K562 (cell line): ENCODE measurements at regions not wholly inside any gene's neighbourhood (a gene's known extent, or its start where the extent isn't known, plus 50 kb on each side); places are given as distances from the start of the nearest gene placed in this dataset.

Experiments used
- ATAC-seq: fragments of 200-7000 bp; cut with Tn5 transposase; 3 replicates; pipeline ENCODE4 v1.9.1; 2020; ENCODE audit warnings: moderate library complexity
- BruUV-seq: library from RNA; stranded (reverse); fragments of 400-500 nt; replicated peaks from 2 replicates; lab custom pipeline; 2021; lab: Mats Ljungman, UMichigan
- CTCF ChIA-PET: fragments of 300-600 bp; formaldehyde crosslinking; extraction: SDS; loops from one replicate; lab custom pipeline; 2021; ENCODE audit warnings: low intra/inter-chr PET ratio; lab: Yijun Ruan, JAX
- POLR2A ChIA-PET: fragments of 300-600, 350-650 bp; sonication (Branson Sonifier 250); formaldehyde crosslinking; extraction: SDS; loops from one replicate; lab custom pipeline; 2021; ENCODE audit warnings: antibody characterized with exemption, inconsistent platforms; lab: Yijun Ruan, JAX
- DNase-seq, 4 experiments: peaks; one replicate each; pipeline versions ENCODE4 v3.0.0 to v3.0.0-alpha.2; 2011 to 2018; ENCODE audit warnings: low spot score in 3 of 4, mixed read lengths in 3 of 4; ENCODE audit errors: extremely low read depth in 1 of 4
- FAIRE-seq: peaks from 2 replicates; lab custom pipeline; 2011; peaks lifted over from hg19 to GRCh38; lab: Jason Lieb, UNC
- H2AFZ ChIP-seq: 2 replicates; pipeline ENCODE4 v1.6.0; 2011; ENCODE audit warnings: low read depth, low read length, control low read depth, inconsistent platforms
- H3K27ac ChIP-seq: fragments of 200-600 bp; 3 replicates; pipeline ENCODE4 v1.8.0; 2011; ENCODE audit warnings: low read depth, mild to moderate bottlenecking, control low read depth, inconsistent platforms, low read length, moderate library complexity, mixed read lengths; ENCODE audit errors: extremely low read depth
- H3K27me3 ChIP-seq, 2 experiments: fragments of 300-600 bp in 1 of 2; 2 replicates in 1 of 2; 3 replicates in 1 of 2; pipeline versions ENCODE4 v1.6.0 to v1.8.0; 2011; ENCODE audit warnings: inconsistent platforms in 2 of 2, low read length in 2 of 2, mild to moderate bottlenecking in 1 of 2, mixed read lengths in 1 of 2, moderate library complexity in 1 of 2; ENCODE audit not compliant: control insufficient read depth in 2 of 2, insufficient read depth in 2 of 2
- H3K36me3 ChIP-seq: fragments of 300-600 bp; 3 replicates; pipeline ENCODE4 v1.8.0; 2011; ENCODE audit warnings: mild to moderate bottlenecking, low read length, inconsistent platforms; ENCODE audit not compliant: control insufficient read depth, insufficient read depth
- H3K4me1 ChIP-seq, 2 experiments: fragments of 200-600 bp in 1 of 2; replicated peaks in 1 of 2; 2 replicates in 1 of 2; 3 replicates in 1 of 2; pipeline versions ENCODE4 v1.5.1 to v1.8.0; 2011; ENCODE audit warnings: inconsistent platforms in 2 of 2, low read length in 2 of 2, mild to moderate bottlenecking in 1 of 2, mixed read lengths in 1 of 2, moderate library complexity in 1 of 2; ENCODE audit not compliant: control insufficient read depth in 2 of 2, insufficient read depth in 2 of 2
- H3K4me2 ChIP-seq: 2 replicates; pipeline ENCODE4 v1.6.1; 2011; ENCODE audit warnings: low read length, control low read depth, inconsistent platforms, mixed read lengths; ENCODE audit not compliant: insufficient read depth
- H3K4me3 ChIP-seq: fragments of 200-600 bp; sonication (generic), shearing (Covaris generic); 2 replicates; pipeline ENCODE4 v1.5.1; 2016; ENCODE audit warnings: control low read depth, inconsistent platforms
- H3K79me2 ChIP-seq: fragments of 200-600 bp; 3 replicates; pipeline ENCODE4 v1.8.0; 2011; ENCODE audit warnings: low read length, inconsistent platforms; ENCODE audit not compliant: control insufficient read depth, insufficient read depth
- H3K9ac ChIP-seq, 2 experiments: 2 replicates each; pipeline versions ENCODE4 v1.6.0 to v1.6.1; 2011; ENCODE audit warnings: low read depth in 2 of 2, low read length in 2 of 2, control low read depth in 1 of 2, inconsistent platforms in 1 of 2, mild to moderate bottlenecking in 1 of 2, mixed read lengths in 1 of 2; ENCODE audit not compliant: insufficient read depth in 1 of 2
- H3K9me1 ChIP-seq: one replicate; pipeline ENCODE4 v1.6.0; 2011; ENCODE audit warnings: inconsistent platforms, mild to moderate bottlenecking, low read length, moderate library complexity; ENCODE audit not compliant: control insufficient read depth, insufficient read depth
- H3K9me3 ChIP-seq: replicated peaks from 2 replicates; pipeline ENCODE4 v1.5.1; 2011; ENCODE audit warnings: low read depth, low read length, inconsistent platforms; ENCODE audit not compliant: control insufficient read depth, insufficient read depth
- H4K20me1 ChIP-seq: replicated peaks from 2 replicates; pipeline ENCODE4 v1.6.1; 2011; ENCODE audit warnings: low read length, inconsistent platforms, mixed read lengths; ENCODE audit not compliant: control insufficient read depth, insufficient read depth
- E4F1 ChIP-seq: fragments of 250-450 bp; sonication (Bioruptor Pico); IDR thresholded peaks from 2 replicates; pipeline ENCODE4 v1.5.0; 2021; ENCODE audit warnings: mild to moderate bottlenecking, borderline replicate concordance
- FOXJ2 ChIP-seq: fragments of 200-800 bp; sonication (Bioruptor generic); IDR thresholded peaks from 2 replicates; pipeline ENCODE4 v1.6.1; 2016; ENCODE audit warnings: missing genetic modification characterization, missing compliant biosample characterization
- ILK ChIP-seq: fragments of 450-650 bp; IDR thresholded peaks from 2 replicates; pipeline ENCODE4 v1.6.1; 2016; ENCODE audit warnings: missing genetic modification characterization, low read depth, mild to moderate bottlenecking, missing compliant biosample characterization, moderate library complexity, borderline replicate concordance
- MED1 ChIP-seq: sonication (generic); formaldehyde crosslinking; IDR thresholded peaks from 2 replicates; pipeline ENCODE4 v1.8.1; 2023; ENCODE audit warnings: missing genetic modification reagents, borderline replicate concordance
- PML ChIP-seq: IDR thresholded peaks from 2 replicates; pipeline ENCODE4 v1.6.1; 2012; ENCODE audit warnings: low read length, inconsistent platforms
- SIRT6 ChIP-seq: IDR thresholded peaks from one replicate; pipeline ENCODE4 v1.6.1; 2012; ENCODE audit warnings: low read depth, mild to moderate bottlenecking, control low read depth, inconsistent platforms, low read length, moderate library complexity
- SP2 ChIP-seq: IDR thresholded peaks from 2 replicates; pipeline ENCODE4 v1.6.1; 2011; ENCODE audit warnings: mild to moderate bottlenecking, low read depth, low read length, moderate library complexity; ENCODE audit not compliant: poor library complexity, severe bottlenecking; ENCODE audit errors: extremely low read depth
- TCF15 ChIP-seq: fragments of 250-450 bp; sonication (Bioruptor Pico); IDR thresholded peaks from 2 replicates; pipeline ENCODE4 v1.8.0; 2022; ENCODE audit warnings: moderate library complexity, mild to moderate bottlenecking, inconsistent platforms
- ZFX ChIP-seq: sonication (generic); formaldehyde crosslinking; IDR thresholded peaks from 2 replicates; pipeline ENCODE4 v1.8.0; 2022; ENCODE audit warnings: mild to moderate bottlenecking, missing genetic modification reagents, moderate library complexity
- ZNF277 ChIP-seq: fragments of 250-450 bp; sonication (Bioruptor Pico); IDR thresholded peaks from 2 replicates; pipeline ENCODE4 v1.8.0; 2022; ENCODE audit warnings: inconsistent platforms, mild to moderate bottlenecking, moderate library complexity, borderline replicate concordance
- WGBS: fragments of 100-300 bp; shearing (Covaris generic); methylation state at CpG from one replicate; pipeline ENCODE4 v1.1.6; 2016; ENCODE audit warnings: low coverage, mixed read lengths; ENCODE audit not compliant: insufficient coverage; ENCODE audit errors: missing lambda C conversion rate; 5-methylcytosine and 5-hydroxymethylcytosine counted together
- in situ Hi-C: fragments of 300-500 bp; cut with MboI; formaldehyde crosslinking; loops from 4 replicates; pipeline ENCODE4 v1.15.0; 2018; ENCODE audit warnings: inconsistent platforms, mixed read lengths
- intact Hi-C: fragments of 100-400 bp; cut with micrococcal nuclease; formaldehyde crosslinking; loops from 2 replicates; pipeline ENCODE4 v1.14.2; 2022
- TF ChIP-seq, protein P1 (sequence below): fragments of 450-650 bp; IDR thresholded peaks from 2 replicates; pipeline ENCODE4 v1.6.1; 2016; ENCODE audit warnings: missing biosample characterization, missing genetic modification characterization

GRCh38 chr6:132929141-132929540 is 114.8 kb downstream of the RPS12 start:
- TF ChIP-seq SP2: no peak
- no peak for TF ChIP-seq ZNF277 (CRISPR knock-in tag)
- TF ChIP-seq ZFX (CRISPR knock-in tag): no peak
- no peak for TF ChIP-seq E4F1 (CRISPR knock-in tag)
- TF ChIP-seq PML: no peak
- no peak for TF ChIP-seq ILK (tag)
- TF ChIP-seq SIRT6: no peak
- TF ChIP-seq, protein P1, sequence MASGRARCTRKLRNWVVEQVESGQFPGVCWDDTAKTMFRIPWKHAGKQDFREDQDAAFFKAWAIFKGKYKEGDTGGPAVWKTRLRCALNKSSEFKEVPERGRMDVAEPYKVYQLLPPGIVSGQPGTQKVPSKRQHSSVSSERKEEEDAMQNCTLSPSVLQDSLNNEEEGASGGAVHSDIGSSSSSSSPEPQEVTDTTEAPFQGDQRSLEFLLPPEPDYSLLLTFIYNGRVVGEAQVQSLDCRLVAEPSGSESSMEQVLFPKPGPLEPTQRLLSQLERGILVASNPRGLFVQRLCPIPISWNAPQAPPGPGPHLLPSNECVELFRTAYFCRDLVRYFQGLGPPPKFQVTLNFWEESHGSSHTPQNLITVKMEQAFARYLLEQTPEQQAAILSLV (tag): no peak
- TF ChIP-seq FOXJ2: no peak
- TF ChIP-seq MED1: no peak
- TF ChIP-seq TCF15 (CRISPR knock-in tag): no peak
- no peaks in the 10 kb centered on the region for H3K4me1 ChIP-seq
- in situ Hi-C loops (no loop called here), intact Hi-C loops (no loop called here)
- no peaks in the 10 kb centered on the region for H3K36me3 ChIP-seq
- BruUV-seq: no TSS peak
- ChIA-PET CTCF (no interaction called here), POLR2A (interaction anchor here (0.6 kb wide), 1 partner anchor 276 kb away, joined by 3 read pairs; no protein-coding TSS in a partner anchor)
- H3K9ac ChIP-seq: no peak overlapping the region
- 0% methylated on average over 4 of the region's 4 CpGs for WGBS
- no peaks in the 10 kb centered on the region for H3K9me3 ChIP-seq
- peaks cover under 1 to 4% of the 10 kb centered on the region in 2 experiments; a peak in 2 of 5 replicates for H3K27me3 ChIP-seq
- FAIRE-seq (no peak), ATAC-seq (no peak), DNase-seq (no peak)
- H3K4me3 ChIP-seq: no peak overlapping the region
- H3K9me1 ChIP-seq: no peaks in the 10 kb centered on the region
- H3K79me2 ChIP-seq: no peaks in the 10 kb centered on the region
- H3K27ac ChIP-seq: no peak overlapping the region
- H2AFZ ChIP-seq: no peak overlapping the region
- 0 out of 2 replicates have a peak, but pooled peaks cover 3% of the 10 kb centered on the region for H4K20me1 ChIP-seq
- no peak overlapping the region for H3K4me2 ChIP-seq
